OCI-LY1 (cell line): ENCODE measurements at regions not wholly inside any gene's neighbourhood (a gene's known extent, or its start where the extent isn't known, plus 50 kb on each side); places are given as distances from the start of the nearest gene placed in this dataset.

Source experiments
- H2AFZ ChIP-seq: fragments of 200-600 bp; sonication (generic), shearing (Covaris generic); 2 replicates; pipeline ENCODE4 v1.6.0; 2014; ENCODE audit warnings: antibody characterized with exemption, mild to moderate bottlenecking, low read length
- H3F3A ChIP-seq: fragments of 200-600 bp; sonication (generic), shearing (Covaris generic); 2 replicates; pipeline ENCODE4 v1.6.0; 2014; ENCODE audit warnings: mild to moderate bottlenecking, antibody characterized with exemption, low read length, moderate library complexity; ENCODE audit not compliant: insufficient read depth
- H3K27ac ChIP-seq: fragments of 200-600 bp; sonication (generic); 2 replicates; pipeline ENCODE4 v1.5.1; 2014; ENCODE audit warnings: low read length, mixed run types, mild to moderate bottlenecking, low read depth; ENCODE audit not compliant: poor library complexity, severe bottlenecking
- H3K27me3 ChIP-seq: fragments of 200-600 bp; sonication (generic); 2 replicates; pipeline ENCODE4 v1.6.0; 2014; ENCODE audit warnings: antibody characterized with exemption, mild to moderate bottlenecking, low read length, moderate library complexity; ENCODE audit not compliant: insufficient read depth
- H3K36me3 ChIP-seq: fragments of 200-600 bp; sonication (generic); 2 replicates; pipeline ENCODE4 v1.6.1; 2014; ENCODE audit warnings: mild to moderate bottlenecking, antibody characterized with exemption, low read length, moderate library complexity, mixed read lengths; ENCODE audit not compliant: insufficient read depth
- H3K4me1 ChIP-seq: fragments of 200-600 bp; sonication (generic); 2 replicates; pipeline ENCODE4 v1.5.1; 2014; ENCODE audit warnings: mild to moderate bottlenecking, low read length, moderate library complexity; ENCODE audit not compliant: insufficient read depth, severe bottlenecking
- H3K4me2 ChIP-seq: fragments of 200-600 bp; sonication (generic), shearing (Covaris generic); 2 replicates; pipeline ENCODE4 v1.6.1; 2014; ENCODE audit warnings: low read length
- H3K4me3 ChIP-seq: fragments of 200-600 bp; sonication (generic); 2 replicates; pipeline ENCODE4 v1.5.1; 2014; ENCODE audit warnings: low read length, low read depth, mild to moderate bottlenecking, mixed read lengths; ENCODE audit not compliant: poor library complexity, severe bottlenecking
- H3K79me2 ChIP-seq: fragments of 200-600 bp; shearing (Covaris generic); 2 replicates; pipeline ENCODE4 v1.6.1; 2016; ENCODE audit warnings: mixed run types, low read length, mixed read lengths; ENCODE audit not compliant: insufficient read depth
- H3K9ac ChIP-seq: fragments of 200-600 bp; sonication (generic), shearing (Covaris generic); 2 replicates; pipeline ENCODE4 v1.6.1; 2014; ENCODE audit warnings: mild to moderate bottlenecking, low read length, mixed read lengths
- H3K9me2 ChIP-seq: fragments of 200-600 bp; sonication (generic), shearing (Covaris generic); 2 replicates; pipeline ENCODE4 v1.6.1; 2014; ENCODE audit warnings: low read depth, mild to moderate bottlenecking, low read length, mixed read lengths
- H3K9me3 ChIP-seq: fragments of 200-600 bp; shearing (Covaris generic); 2 replicates; pipeline ENCODE4 v1.6.1; 2014; ENCODE audit warnings: low read length, mixed read lengths
- H4K20me1 ChIP-seq: fragments of 200-600 bp; sonication (generic), shearing (Covaris generic); 2 replicates; pipeline ENCODE4 v1.6.0; 2016; ENCODE audit warnings: mild to moderate bottlenecking, low read length; ENCODE audit not compliant: insufficient read depth
- CTCF ChIP-seq: fragments of 200-600 bp; sonication (generic), shearing (Covaris generic); IDR thresholded peaks from 2 replicates; pipeline ENCODE4 v1.5.1; 2017; ENCODE audit warnings: mild to moderate bottlenecking, antibody characterized with exemption, low read length, moderate library complexity, mixed read lengths
- EZH2 ChIP-seq: fragments of 200-600 bp; sonication (generic), shearing (Covaris generic); IDR thresholded peaks from 2 replicates; pipeline ENCODE4 v1.8.0; 2017; ENCODE audit warnings: borderline replicate concordance, mixed run types, mild to moderate bottlenecking, antibody characterized with exemption, low read length, moderate library complexity, mixed read lengths

- Histone ChIP-seq H4K20me1 (no peaks in the 10 kb centered on the region), H3K27me3 (no peaks in the 10 kb centered on the region; the same call in 1 of the 2 replicates), H3K4me1 (no peaks in the 10 kb centered on the region), H3K79me2 (no peaks in the 10 kb centered on the region), H3K9ac (no peak overlapping the region), H3K36me3 (no peaks in the 10 kb centered on the region), H2AFZ (no peak overlapping the region), H3K27ac (no peak overlapping the region), H3K4me3 (no peak overlapping the region), H3K4me2 (no peak overlapping the region), H3K9me2 (no peaks in the 10 kb centered on the region), H3F3A (no peaks in the 10 kb centered on the region), H3K9me3 (no peaks in the 10 kb centered on the region)
- TF ChIP-seq EZH2 (no peak), CTCF (no peak)
These were observed 52.5 kb upstream of the PPP2R2D start for GRCh38 chr10:131848296-131848695.

GRCh38 chr10:131848741-131849590 is 51.8 kb upstream of the PPP2R2D start:
- H3K27ac ChIP-seq, result no peak overlapping the region
- H3K4me1 ChIP-seq, result no peaks in the 10 kb centered on the region
- H3K9me3 ChIP-seq, result no peaks in the 10 kb centered on the region
- no peaks in the 10 kb centered on the region; the same call in 1 of the 2 replicates for H3K27me3 ChIP-seq
- H2AFZ ChIP-seq, result no peak overlapping the region
- H3F3A ChIP-seq, result no peaks in the 10 kb centered on the region
- no peaks in the 10 kb centered on the region for H3K79me2 ChIP-seq
- TF ChIP-seq EZH2 (no peak), CTCF (no peak)
- no peak overlapping the region for H3K4me2 ChIP-seq
- no peak overlapping the region for H3K4me3 ChIP-seq
- no peak overlapping the region for H3K9ac ChIP-seq
- H3K9me2 ChIP-seq, result no peaks in the 10 kb centered on the region
- no peaks in the 10 kb centered on the region for H4K20me1 ChIP-seq
- H3K36me3 ChIP-seq, result no peaks in the 10 kb centered on the region

- H3K4me1 ChIP-seq, result no peaks in the 10 kb centered on the region
- no peaks in the 10 kb centered on the region for H3F3A ChIP-seq
- no peak overlapping the region for H3K9ac ChIP-seq
- no peaks in the 10 kb centered on the region for H3K79me2 ChIP-seq
- no peaks in the 10 kb centered on the region for H3K9me3 ChIP-seq
- TF ChIP-seq CTCF (no peak), EZH2 (no peak)
- H3K27ac ChIP-seq, result no peak overlapping the region
- no peaks in the 10 kb centered on the region for H3K9me2 ChIP-seq
- H3K36me3 ChIP-seq, result no peaks in the 10 kb centered on the region
- H3K27me3 ChIP-seq, result no peaks in the 10 kb centered on the region; the same call in 1 of the 2 replicates
- H3K4me2 ChIP-seq, result no peak overlapping the region
- H2AFZ ChIP-seq, result no peak overlapping the region
- H3K4me3 ChIP-seq, result no peak overlapping the region
- no peaks in the 10 kb centered on the region for H4K20me1 ChIP-seq
These were observed 51.0 kb upstream of the PPP2R2D start for GRCh38 chr10:131849591-131850382.
